ENCODE measurements at regions not wholly inside any gene's neighbourhood (a gene's known extent, or its start where the extent isn't known, plus 50 kb on each side); places are given as distances from the start of the nearest gene placed in this dataset.

DNA sequence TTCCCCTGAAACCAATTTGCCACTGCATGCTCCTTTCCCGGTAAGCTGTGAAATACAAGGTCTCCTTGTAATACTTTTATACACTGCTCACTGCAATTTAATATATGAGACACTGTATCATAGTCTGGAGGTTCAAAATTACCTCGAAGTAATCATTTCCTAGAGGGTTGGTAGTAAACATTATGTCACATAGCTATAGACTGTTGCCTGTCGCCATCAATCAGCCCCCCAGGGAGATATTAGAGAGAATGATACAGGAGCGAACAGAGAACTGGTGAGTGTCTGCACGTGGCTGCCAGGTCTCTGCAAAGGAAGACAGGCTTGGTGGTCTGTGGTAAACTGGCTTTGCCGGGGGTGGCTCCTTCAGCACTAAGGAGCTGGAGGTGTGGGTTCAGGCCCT lies 165.5 kb upstream of the WSCD2 start:
- TF ChIP-seq, protein P1, sequence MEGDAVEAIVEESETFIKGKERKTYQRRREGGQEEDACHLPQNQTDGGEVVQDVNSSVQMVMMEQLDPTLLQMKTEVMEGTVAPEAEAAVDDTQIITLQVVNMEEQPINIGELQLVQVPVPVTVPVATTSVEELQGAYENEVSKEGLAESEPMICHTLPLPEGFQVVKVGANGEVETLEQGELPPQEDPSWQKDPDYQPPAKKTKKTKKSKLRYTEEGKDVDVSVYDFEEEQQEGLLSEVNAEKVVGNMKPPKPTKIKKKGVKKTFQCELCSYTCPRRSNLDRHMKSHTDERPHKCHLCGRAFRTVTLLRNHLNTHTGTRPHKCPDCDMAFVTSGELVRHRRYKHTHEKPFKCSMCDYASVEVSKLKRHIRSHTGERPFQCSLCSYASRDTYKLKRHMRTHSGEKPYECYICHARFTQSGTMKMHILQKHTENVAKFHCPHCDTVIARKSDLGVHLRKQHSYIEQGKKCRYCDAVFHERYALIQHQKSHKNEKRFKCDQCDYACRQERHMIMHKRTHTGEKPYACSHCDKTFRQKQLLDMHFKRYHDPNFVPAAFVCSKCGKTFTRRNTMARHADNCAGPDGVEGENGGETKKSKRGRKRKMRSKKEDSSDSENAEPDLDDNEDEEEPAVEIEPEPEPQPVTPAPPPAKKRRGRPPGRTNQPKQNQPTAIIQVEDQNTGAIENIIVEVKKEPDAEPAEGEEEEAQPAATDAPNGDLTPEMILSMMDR (IDR thresholded peaks at IDR 0.05; ENCODE audit: low read depth, low read length, poor library complexity, severe bottlenecking), result no peak
- no peak for TF ChIP-seq EZH2phosphoT487 (IDR thresholded peaks at IDR 0.05; ENCODE audit: borderline replicate concordance, low read length)

All from DOHH2 (cell line).